ENCODE measurements at regions not wholly inside any gene's neighbourhood (a gene's known extent, or its start where the extent isn't known, plus 50 kb on each side); places are given as distances from the start of the nearest gene placed in this dataset.
"Not testable (repeated sequence)": the region's sequence is repeated elsewhere in the genome, so short reads cannot be mapped to it uniquely, and the experiment has no call there.

DNA sequence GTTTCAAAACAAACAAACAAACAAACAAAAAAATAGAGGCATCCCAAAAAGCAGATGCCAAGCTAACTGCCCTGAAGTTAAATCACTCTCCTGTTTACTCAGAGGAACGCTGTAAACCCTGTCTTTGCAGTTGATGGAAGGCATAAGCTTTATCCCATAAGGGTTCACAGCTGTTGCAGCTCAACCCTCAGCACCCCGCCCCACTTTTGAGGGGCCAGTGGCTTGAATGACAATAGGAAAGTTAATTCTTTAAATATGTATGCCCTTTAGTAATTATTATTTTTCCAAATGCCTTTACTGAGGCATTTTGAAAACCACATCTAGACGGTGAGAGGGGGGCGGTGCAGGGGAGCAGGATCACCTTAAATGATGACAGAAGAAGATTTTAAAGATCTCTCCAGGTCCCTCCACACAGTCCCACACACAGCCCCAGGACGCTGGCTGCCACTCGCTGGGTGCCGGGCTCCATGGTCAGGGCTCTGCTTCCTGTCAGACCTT lies 272.1 kb downstream of the FAM43A start:
- DNase-seq: no peak
- intact Hi-C loops (cut with DNase I): loop anchor here (10.0 kb wide), 1 partner anchor 273 kb away; the partner anchor contains the start of gene FAM43A

GRCh38 chr3:194959217-194959616 lies 273.5 kb downstream of the FAM43A start:
- no peak for DNase-seq
- intact Hi-C loops (cut with DNase I): loop anchor here (10.0 kb wide), 1 partner anchor 274 kb away; the partner anchor contains the start of gene FAM43A

GRCh38 chr3:194959666-194960065 lies 274.0 kb downstream of the FAM43A start:
- intact Hi-C loops (cut with DNase I): loop anchor here (10.0 kb wide), 1 partner anchor 275 kb away; the partner anchor contains the start of gene FAM43A
- not testable (repeated sequence) for DNase-seq

DNA sequence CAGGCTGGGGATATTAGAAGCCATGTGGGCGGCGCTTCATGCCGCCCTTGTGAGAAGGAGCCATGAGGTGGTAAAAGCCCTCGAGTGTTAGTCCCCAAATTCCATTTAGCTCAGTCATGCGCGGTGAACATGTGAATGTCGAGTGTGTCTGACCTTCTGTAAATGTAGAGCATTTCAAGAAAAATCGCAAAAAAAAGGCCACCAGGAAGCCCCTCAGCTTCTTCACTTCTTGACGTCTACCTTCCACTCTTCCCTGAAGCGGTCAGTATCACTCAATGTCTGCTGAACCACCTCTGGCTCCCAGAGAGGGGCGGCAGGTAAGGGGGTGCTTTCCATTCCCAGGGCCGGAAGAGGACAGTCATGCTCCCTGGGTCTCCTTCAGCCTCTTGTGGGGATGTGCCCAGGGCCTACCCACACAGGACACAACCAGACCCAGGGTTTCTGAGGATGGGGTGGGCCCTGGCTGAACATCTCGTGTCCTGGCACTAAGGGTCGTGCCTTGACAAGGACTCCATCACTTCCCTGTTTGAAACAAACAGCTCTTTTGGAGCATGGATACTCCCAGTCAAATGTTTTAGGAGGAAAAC lies 274.9 kb downstream of the FAM43A start:
- intact Hi-C loops (cut with DNase I): no loop called here
- DNase-seq: no peak

- intact Hi-C loops (cut with DNase I): no loop called here
Measured at GRCh38 chr3:194961149-194961548, 275.5 kb downstream of the FAM43A start.

DNA sequence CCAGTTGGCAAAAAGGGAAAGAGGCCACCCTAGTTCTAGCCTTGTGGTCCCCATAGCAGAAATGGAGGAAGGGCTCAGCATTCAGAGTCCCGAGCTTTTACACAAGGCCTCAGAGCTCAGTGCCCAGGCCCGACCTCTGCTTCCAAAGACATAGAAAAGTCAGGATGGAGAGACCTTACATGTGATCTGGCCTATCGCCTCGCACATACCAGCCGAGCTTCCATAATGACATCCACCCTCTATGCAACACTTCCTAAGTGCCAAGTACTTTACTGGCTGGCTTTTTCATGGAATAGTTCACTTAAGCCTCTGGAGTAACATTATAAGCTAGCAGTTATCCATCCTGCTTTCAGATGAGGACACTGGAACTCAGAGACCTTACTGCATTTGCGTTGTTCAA lies 275.9 kb downstream of the FAM43A start:
- no peak for DNase-seq
- intact Hi-C loops (cut with DNase I): no loop called here

More at GRCh38 chr3:194961149-194961548, 275.5 kb downstream of the FAM43A start:
- DNase-seq: no peak

- intact Hi-C loops (cut with DNase I): no loop called here
- DNase-seq: no peak
Measured at GRCh38 chr3:194962056-194962455, 276.4 kb downstream of the FAM43A start.

GRCh38 chr3:194964809-194965208 lies 279.1 kb downstream of the FAM43A start:
- no peak for DNase-seq
- intact Hi-C loops (cut with DNase I): no loop called here

- no peak for DNase-seq
- intact Hi-C loops (cut with DNase I): no loop called here
Measured at GRCh38 chr3:194967151-194968117, 281.8 kb downstream of the FAM43A start.

DNA sequence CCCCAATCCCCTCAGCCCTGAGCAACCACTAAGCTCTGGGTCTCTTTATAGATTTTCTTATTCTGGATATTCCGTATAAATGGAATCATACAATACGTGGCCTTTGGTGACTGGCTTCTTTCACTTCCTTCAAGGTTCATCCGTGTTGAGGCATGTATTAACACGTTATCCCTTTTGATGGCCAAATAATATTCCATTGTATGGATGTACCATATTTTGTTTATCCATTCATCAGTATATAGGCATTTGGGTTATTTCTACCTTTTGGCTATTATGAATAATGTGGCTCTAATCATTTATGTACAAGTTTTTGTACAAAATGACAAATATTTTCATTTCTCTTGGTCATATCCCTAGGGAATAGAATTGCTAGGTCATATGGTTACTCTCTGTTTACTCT lies 284.4 kb downstream of the FAM43A start:
- intact Hi-C loops (cut with DNase I): no loop called here
- DNase-seq: no peak

DNA sequence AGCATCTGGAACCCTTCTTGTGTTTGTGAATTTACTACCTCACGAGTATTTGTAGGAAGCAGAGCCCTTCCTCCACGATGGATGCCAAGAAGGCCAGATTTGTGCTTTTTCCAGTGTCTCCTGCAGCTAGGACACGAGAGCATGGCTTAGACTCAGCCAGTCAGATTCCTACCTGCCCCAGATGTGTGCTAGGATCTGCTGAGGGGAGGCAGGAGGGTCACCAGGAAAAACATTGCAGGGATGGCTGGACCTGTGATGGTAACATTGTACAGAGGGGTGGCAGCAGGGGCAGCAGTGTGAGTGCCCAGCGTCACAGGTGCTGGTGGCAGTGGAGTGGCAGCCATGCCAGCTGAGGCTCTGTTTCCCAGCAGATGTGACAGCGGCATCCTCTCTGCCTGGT lies 285.3 kb downstream of the FAM43A start:
- no peak for DNase-seq

GRCh38 chr3:194971965-194972364 lies 286.3 kb downstream of the FAM43A start:
- DNase-seq: no peak
- intact Hi-C loops (cut with DNase I): no loop called here

More for the DNA sequence above, 285.3 kb downstream of the FAM43A start:
- intact Hi-C loops (cut with DNase I): no loop called here

DNA sequence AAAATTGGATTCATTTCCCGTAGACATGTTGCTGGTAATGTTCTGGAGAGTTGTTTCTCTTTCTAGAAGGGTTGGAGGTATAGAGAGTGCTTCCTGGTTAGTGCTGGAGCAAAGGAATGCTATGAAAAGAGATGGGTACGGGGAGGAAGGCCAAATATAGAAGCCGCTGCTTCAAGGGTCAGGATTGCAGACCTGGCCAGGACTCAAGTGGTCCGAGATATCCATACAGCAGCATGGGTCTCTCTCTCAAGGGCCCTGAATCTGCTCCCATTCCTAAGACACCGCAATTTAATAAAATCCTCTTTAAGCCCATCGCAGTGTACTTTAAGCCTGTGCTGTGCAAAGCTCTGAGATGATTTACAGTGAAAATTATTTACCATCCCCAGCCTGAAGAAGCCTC lies 287.0 kb downstream of the FAM43A start:
- intact Hi-C loops (cut with DNase I): no loop called here

DNA sequence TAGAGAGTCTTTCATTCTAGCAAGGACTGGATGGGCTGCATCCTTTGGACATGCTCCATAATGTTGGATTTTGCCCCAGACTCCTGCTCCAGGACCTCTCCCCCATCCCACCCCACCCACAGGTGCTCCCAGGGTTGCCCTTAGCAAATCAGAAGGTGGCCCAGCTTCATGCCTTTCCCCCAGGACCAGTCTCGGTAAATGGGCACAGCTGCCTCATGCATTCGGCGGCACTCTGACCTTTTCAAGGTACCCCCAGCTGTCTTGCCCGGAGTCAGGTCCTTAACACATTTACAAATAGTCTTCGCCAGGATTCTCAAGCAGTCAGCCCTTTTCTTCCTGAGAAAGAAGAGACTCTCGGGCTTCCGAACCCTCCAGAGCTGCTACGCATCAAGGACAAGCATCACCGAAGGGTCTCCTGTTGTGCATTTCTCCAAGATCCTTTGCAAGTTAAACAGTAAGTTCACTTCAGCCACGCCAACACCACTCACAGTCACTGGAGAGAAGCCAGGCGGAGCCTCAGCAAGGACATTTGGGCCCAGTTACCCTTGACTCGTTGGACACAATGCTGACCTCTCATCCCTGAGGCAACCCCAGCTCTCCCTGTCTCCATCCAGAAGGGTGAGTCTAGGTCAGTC lies 287.8 kb downstream of the FAM43A start:
- no peak for DNase-seq
- intact Hi-C loops (cut with DNase I): no loop called here

More for the DNA sequence above, 287.0 kb downstream of the FAM43A start:
- DNase-seq: no peak

- intact Hi-C loops (cut with DNase I): no loop called here
- no peak for DNase-seq
Measured at GRCh38 chr3:194974468-194975135, 288.9 kb downstream of the FAM43A start.

DNA sequence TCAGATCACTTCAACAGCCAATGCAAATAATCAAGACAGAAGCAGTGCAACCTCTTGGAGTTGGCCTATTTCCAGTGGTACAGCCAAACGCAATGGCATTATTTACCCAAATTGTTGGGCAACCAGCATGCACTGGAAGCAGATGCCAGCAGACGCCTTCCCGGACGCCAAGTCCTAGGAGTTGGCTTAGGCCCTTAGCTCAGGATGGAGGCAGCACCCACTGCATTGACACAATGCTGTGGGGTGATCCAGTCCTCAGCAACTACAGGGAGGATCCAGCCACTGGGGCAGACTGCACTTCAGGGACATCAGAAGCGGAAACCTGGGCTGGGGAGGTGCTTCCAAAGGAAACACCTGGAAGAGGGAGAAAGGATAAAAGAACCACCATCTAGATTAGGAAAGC lies 290.4 kb downstream of the FAM43A start:
- intact Hi-C loops (cut with DNase I): no loop called here
- no peak for DNase-seq

DNA sequence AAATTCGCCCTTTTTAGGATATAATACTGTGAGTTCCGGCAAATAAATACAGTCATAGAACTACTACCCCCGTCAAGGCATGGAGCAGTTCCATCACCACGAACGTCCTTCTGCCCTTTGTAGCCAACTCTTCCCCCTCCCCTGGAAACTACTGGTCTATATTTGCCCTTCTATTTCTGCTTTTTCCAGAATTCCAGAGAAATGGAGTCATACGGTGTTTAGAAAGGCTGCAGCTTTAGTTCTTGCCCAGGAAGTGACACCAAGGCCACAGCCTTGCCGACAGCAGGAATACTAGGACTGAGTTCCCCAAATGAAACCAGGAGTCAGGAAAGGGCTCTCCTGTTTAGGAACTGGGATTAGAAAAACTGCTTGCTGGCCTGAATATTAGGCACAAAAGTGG lies 291.2 kb downstream of the FAM43A start:
- intact Hi-C loops (cut with DNase I): no loop called here

GRCh38 chr3:194977356-194977755 lies 291.7 kb downstream of the FAM43A start:
- no peak for DNase-seq
- intact Hi-C loops (cut with DNase I): no loop called here

More for the DNA sequence above, 291.2 kb downstream of the FAM43A start:
- no peak for DNase-seq

- intact Hi-C loops (cut with DNase I): no loop called here
Measured at GRCh38 chr3:194979173-194979572, 291.8 kb downstream of the XXYLT1 start.

GRCh38 chr3:194982472-194982871 lies 288.5 kb downstream of the XXYLT1 start:
- intact Hi-C loops (cut with DNase I): no loop called here
- DNase-seq: no peak

More at GRCh38 chr3:194979173-194979572, 291.8 kb downstream of the XXYLT1 start:
- no peak for DNase-seq

Measured in posterior cingulate gyrus (tissue), 11 donors.